ENCODE measurements at regions not wholly inside any gene's neighbourhood (a gene's known extent, or its start where the extent isn't known, plus 50 kb on each side); places are given as distances from the start of the nearest gene placed in this dataset.

DNA sequence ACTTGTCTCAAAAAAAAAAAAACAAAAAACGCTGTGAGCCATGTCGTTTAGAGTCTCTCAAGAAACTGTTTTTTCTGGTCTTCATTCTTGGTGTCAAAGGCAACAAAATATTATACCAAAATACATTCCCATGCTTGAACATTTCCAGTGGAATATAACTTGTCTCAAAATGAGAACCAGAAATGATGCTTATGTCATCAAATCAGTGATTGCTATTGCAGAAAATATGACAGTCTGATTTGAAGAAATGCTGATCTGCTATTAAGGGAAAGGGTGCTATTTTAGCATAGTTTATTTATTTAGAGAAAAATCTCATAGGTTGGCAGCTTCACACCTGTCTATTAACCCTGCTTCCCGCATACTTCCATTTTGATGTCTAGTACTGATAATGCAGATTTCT lies 82.4 kb upstream of the ACSL3 start:
- TF ChIP-seq, protein P1, sequence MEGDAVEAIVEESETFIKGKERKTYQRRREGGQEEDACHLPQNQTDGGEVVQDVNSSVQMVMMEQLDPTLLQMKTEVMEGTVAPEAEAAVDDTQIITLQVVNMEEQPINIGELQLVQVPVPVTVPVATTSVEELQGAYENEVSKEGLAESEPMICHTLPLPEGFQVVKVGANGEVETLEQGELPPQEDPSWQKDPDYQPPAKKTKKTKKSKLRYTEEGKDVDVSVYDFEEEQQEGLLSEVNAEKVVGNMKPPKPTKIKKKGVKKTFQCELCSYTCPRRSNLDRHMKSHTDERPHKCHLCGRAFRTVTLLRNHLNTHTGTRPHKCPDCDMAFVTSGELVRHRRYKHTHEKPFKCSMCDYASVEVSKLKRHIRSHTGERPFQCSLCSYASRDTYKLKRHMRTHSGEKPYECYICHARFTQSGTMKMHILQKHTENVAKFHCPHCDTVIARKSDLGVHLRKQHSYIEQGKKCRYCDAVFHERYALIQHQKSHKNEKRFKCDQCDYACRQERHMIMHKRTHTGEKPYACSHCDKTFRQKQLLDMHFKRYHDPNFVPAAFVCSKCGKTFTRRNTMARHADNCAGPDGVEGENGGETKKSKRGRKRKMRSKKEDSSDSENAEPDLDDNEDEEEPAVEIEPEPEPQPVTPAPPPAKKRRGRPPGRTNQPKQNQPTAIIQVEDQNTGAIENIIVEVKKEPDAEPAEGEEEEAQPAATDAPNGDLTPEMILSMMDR (IDR thresholded peaks at IDR 0.05) = no peak
- no peak for TF ChIP-seq POLR2A (IDR thresholded peaks at IDR 0.05)
- TF ChIP-seq POLR2AphosphoS5 (IDR thresholded peaks at IDR 0.05) = no peak
